ENCODE measurements at regions not wholly inside any gene's neighbourhood (a gene's known extent, or its start where the extent isn't known, plus 50 kb on each side); places are given as distances from the start of the nearest gene placed in this dataset.

GRCh38 chr2:120502357-120502756, 156.4 kb downstream of the INHBB start:
- Histone ChIP-seq H3K4me3 (ENCODE audit: low read depth, low read length, poor library complexity, severe bottlenecking) (no peak overlapping the region), H3K4me2 (ENCODE audit: low read length) (no peak overlapping the region)

GRCh38 chr2:120502761-120503160, 156.8 kb downstream of the INHBB start:
- H3K27me3 ChIP-seq (ENCODE audit: insufficient read depth, low read length): 0 out of 2 replicates have a peak, but pooled peaks cover 4% of the 10 kb centered on the region
- H3K4me2 ChIP-seq (ENCODE audit: low read length): no peak overlapping the region
- H2AFZ ChIP-seq (ENCODE audit: low read length): no peak overlapping the region

More at GRCh38 chr2:120502357-120502756, 156.4 kb downstream of the INHBB start:
- H3K9me2 ChIP-seq (ENCODE audit: low read depth, low read length): no peaks in the 10 kb centered on the region
- H3K9ac ChIP-seq (ENCODE audit: low read length): no peak overlapping the region
- no peak overlapping the region for H3K27ac ChIP-seq (ENCODE audit: low read depth, low read length, poor library complexity, severe bottlenecking)
- H3K9me3 ChIP-seq (ENCODE audit: low read length): no peaks in the 10 kb centered on the region
- no peak overlapping the region for H2AFZ ChIP-seq (ENCODE audit: low read length)
- no peaks in the 10 kb centered on the region for H3K79me2 ChIP-seq (ENCODE audit: insufficient read depth, low read length)
- no peaks in the 10 kb centered on the region for H3K4me1 ChIP-seq (ENCODE audit: insufficient read depth, low read length, severe bottlenecking)
- TF ChIP-seq EZH2 (IDR thresholded peaks at IDR 0.05; ENCODE audit: borderline replicate concordance, low read length) (no peak), CTCF (IDR thresholded peaks at IDR 0.05; ENCODE audit: low read length) (no peak)
- no peaks in the 10 kb centered on the region for H3K36me3 ChIP-seq (ENCODE audit: insufficient read depth, low read length)
- H3K27me3 ChIP-seq (ENCODE audit: insufficient read depth, low read length): 0 out of 2 replicates have a peak, but pooled peaks cover 4% of the 10 kb centered on the region
- no peaks in the 10 kb centered on the region for H3F3A ChIP-seq (ENCODE audit: insufficient read depth, low read length)
- H4K20me1 ChIP-seq (ENCODE audit: insufficient read depth, low read length): no peaks in the 10 kb centered on the region

GRCh38 chr2:120503206-120503792, 157.4 kb downstream of the INHBB start:
- Histone ChIP-seq H3K4me2 (ENCODE audit: low read length) (no peak overlapping the region), H3K4me1 (ENCODE audit: insufficient read depth, low read length, severe bottlenecking) (no peaks in the 10 kb centered on the region), H3K27me3 (ENCODE audit: insufficient read depth, low read length) (0 out of 2 replicates have a peak, but pooled peaks cover 4% of the 10 kb centered on the region), H3K9me3 (ENCODE audit: low read length) (no peaks in the 10 kb centered on the region), H4K20me1 (ENCODE audit: insufficient read depth, low read length) (no peaks in the 10 kb centered on the region), H3K4me3 (ENCODE audit: low read depth, low read length, poor library complexity, severe bottlenecking) (no peak overlapping the region), H3K36me3 (ENCODE audit: insufficient read depth, low read length) (no peaks in the 10 kb centered on the region), H3K79me2 (ENCODE audit: insufficient read depth, low read length) (no peaks in the 10 kb centered on the region), H3F3A (ENCODE audit: insufficient read depth, low read length) (no peaks in the 10 kb centered on the region), H3K9ac (ENCODE audit: low read length) (no peak overlapping the region), H3K27ac (ENCODE audit: low read depth, low read length, poor library complexity, severe bottlenecking) (no peak overlapping the region), H3K9me2 (ENCODE audit: low read depth, low read length) (no peaks in the 10 kb centered on the region), H2AFZ (ENCODE audit: low read length) (no peak overlapping the region)
- TF ChIP-seq EZH2 (IDR thresholded peaks at IDR 0.05; ENCODE audit: borderline replicate concordance, low read length) (no peak), CTCF (IDR thresholded peaks at IDR 0.05; ENCODE audit: low read length) (no peak)

More at GRCh38 chr2:120502761-120503160, 156.8 kb downstream of the INHBB start:
- Histone ChIP-seq H3K4me3 (ENCODE audit: low read depth, low read length, poor library complexity, severe bottlenecking) (no peak overlapping the region), H3K9ac (ENCODE audit: low read length) (no peak overlapping the region), H3K79me2 (ENCODE audit: insufficient read depth, low read length) (no peaks in the 10 kb centered on the region), H3K9me3 (ENCODE audit: low read length) (no peaks in the 10 kb centered on the region), H3K36me3 (ENCODE audit: insufficient read depth, low read length) (no peaks in the 10 kb centered on the region), H3K4me1 (ENCODE audit: insufficient read depth, low read length, severe bottlenecking) (no peaks in the 10 kb centered on the region), H3K27ac (ENCODE audit: low read depth, low read length, poor library complexity, severe bottlenecking) (no peak overlapping the region), H4K20me1 (ENCODE audit: insufficient read depth, low read length) (no peaks in the 10 kb centered on the region), H3K9me2 (ENCODE audit: low read depth, low read length) (no peaks in the 10 kb centered on the region), H3F3A (ENCODE audit: insufficient read depth, low read length) (no peaks in the 10 kb centered on the region)
- TF ChIP-seq CTCF (IDR thresholded peaks at IDR 0.05; ENCODE audit: low read length) (no peak), EZH2 (IDR thresholded peaks at IDR 0.05; ENCODE audit: borderline replicate concordance, low read length) (no peak)

Measured in OCI-LY1 (cell line).